ENCODE measurements at regions not wholly inside any gene's neighbourhood (a gene's known extent, or its start where the extent isn't known, plus 50 kb on each side); places are given as distances from the start of the nearest gene placed in this dataset.

DNA sequence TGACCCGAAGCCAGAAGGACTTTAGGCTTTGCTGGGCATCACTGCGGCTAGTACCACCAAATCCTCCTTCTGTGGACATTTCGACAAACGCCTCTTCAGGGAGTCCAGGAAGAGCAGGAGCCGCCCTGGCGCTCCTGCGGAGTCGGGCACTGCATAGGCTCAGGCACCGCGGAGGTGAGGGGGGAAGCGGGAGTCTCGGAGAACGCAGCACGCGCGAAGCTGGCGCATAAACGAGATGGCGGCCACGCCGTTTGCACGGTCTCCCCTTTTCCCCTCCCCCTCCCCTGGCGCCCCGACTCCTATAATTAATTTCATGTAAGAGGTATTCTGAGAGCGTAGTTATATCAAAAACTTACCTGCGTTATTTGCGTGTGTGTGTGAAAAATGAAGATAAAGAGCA, 137.8 kb upstream of the GAS1 start:
- no peak overlapping the region for H3K4me2 ChIP-seq (ENCODE audit: insufficient read depth, low read length)
- no peaks in the 10 kb centered on the region for H4K20me1 ChIP-seq (ENCODE audit: insufficient read depth, low read length)
- no peaks in the 10 kb centered on the region for H3K36me3 ChIP-seq (ENCODE audit: insufficient read depth, low read length)
- H3K4me1 ChIP-seq (ENCODE audit: insufficient read depth, low read length), result peaks cover 6% of the 10 kb centered on the region
- H3K27ac ChIP-seq (ENCODE audit: low read depth, low read length), result no peak overlapping the region
- no peaks in the 10 kb centered on the region for H3K79me2 ChIP-seq (ENCODE audit: insufficient read depth, low read length)
- no peak overlapping the region for H3K4me3 ChIP-seq (ENCODE audit: insufficient read depth, low read length)
- no peak for DNase-seq (ENCODE audit: insufficient read length, low spot score, missing footprints)
- peaks cover 1% of the 10 kb centered on the region for H3K9me3 ChIP-seq (ENCODE audit: low read depth, low read length)
- TF ChIP-seq, protein P1, sequence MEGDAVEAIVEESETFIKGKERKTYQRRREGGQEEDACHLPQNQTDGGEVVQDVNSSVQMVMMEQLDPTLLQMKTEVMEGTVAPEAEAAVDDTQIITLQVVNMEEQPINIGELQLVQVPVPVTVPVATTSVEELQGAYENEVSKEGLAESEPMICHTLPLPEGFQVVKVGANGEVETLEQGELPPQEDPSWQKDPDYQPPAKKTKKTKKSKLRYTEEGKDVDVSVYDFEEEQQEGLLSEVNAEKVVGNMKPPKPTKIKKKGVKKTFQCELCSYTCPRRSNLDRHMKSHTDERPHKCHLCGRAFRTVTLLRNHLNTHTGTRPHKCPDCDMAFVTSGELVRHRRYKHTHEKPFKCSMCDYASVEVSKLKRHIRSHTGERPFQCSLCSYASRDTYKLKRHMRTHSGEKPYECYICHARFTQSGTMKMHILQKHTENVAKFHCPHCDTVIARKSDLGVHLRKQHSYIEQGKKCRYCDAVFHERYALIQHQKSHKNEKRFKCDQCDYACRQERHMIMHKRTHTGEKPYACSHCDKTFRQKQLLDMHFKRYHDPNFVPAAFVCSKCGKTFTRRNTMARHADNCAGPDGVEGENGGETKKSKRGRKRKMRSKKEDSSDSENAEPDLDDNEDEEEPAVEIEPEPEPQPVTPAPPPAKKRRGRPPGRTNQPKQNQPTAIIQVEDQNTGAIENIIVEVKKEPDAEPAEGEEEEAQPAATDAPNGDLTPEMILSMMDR (IDR thresholded peaks at IDR 0.05; ENCODE audit: extremely low read depth, low read depth, low read length), result no peak
- no peak overlapping the region for H2AFZ ChIP-seq (ENCODE audit: low read length)
- H3K27me3 ChIP-seq (ENCODE audit: insufficient read depth, low read length), result peaks cover 3% of the 10 kb centered on the region

DNA sequence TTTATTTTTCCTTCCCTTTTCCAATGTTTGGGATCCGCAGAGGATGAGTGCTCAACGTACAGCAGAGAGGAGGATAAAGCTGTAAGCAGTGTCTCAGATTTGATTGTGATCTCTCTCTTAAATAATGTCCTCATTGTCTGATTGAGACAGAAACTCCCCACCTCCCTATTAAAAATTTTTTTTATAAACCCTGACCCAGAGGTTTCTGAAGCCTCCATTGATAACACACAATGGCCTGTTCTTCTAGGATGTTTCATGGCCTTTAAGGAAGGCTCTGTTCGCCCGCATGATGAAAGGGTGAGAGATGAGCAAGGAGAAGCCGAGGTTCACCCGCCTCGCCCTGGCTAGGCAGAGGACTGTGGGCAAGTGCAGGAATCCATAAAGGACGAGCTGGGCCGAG, 138.2 kb upstream of the GAS1 start:
- peaks cover 6% of the 10 kb centered on the region for H3K4me1 ChIP-seq (ENCODE audit: insufficient read depth, low read length)
- no peaks in the 10 kb centered on the region for H4K20me1 ChIP-seq (ENCODE audit: insufficient read depth, low read length)
- peaks cover 1% of the 10 kb centered on the region for H3K9me3 ChIP-seq (ENCODE audit: low read depth, low read length)
- DNase-seq (ENCODE audit: insufficient read length, low spot score, missing footprints), result no peak
- TF ChIP-seq, protein P1 (IDR thresholded peaks at IDR 0.05; ENCODE audit: extremely low read depth, low read depth, low read length), result no peak
- H3K79me2 ChIP-seq (ENCODE audit: insufficient read depth, low read length), result no peaks in the 10 kb centered on the region
- no peaks in the 10 kb centered on the region for H3K36me3 ChIP-seq (ENCODE audit: insufficient read depth, low read length)
- H3K4me2 ChIP-seq (ENCODE audit: insufficient read depth, low read length), result no peak overlapping the region
- no peak overlapping the region for H3K27ac ChIP-seq (ENCODE audit: low read depth, low read length)
- H3K4me3 ChIP-seq (ENCODE audit: insufficient read depth, low read length), result no peak overlapping the region
- H2AFZ ChIP-seq (ENCODE audit: low read length), result no peak overlapping the region
- H3K27me3 ChIP-seq (ENCODE audit: insufficient read depth, low read length), result peaks cover 3% of the 10 kb centered on the region

DNA sequence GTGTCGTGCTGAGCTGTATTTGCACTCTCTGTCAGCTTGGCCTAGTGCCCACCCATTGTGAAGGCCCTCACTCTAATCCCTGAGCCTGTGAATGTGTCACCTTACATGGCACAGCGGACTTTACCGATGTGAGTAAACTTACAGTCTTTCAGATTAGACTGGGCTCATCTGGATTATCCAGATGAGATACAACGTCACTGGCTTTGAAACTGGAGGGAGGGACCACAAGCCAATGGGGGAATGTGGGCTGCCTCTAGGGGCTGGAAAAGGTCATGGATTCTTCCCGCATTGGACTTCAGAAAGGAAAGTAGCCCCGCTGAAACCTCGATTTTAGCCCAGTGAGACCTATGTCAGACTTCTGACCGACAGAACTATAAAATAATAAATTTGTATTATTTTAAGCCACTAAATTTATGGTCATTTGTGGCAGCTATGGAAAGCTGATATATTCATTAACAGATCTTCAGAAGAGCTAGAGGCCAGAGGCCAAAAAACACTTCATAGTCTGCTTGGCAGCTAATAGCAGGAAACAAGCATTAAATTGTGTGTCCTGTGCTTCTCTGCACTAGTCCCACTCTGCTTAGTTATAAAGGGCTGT, 139.0 kb upstream of the GAS1 start:
- H2AFZ ChIP-seq (ENCODE audit: low read length), result no peak overlapping the region
- H3K4me1 ChIP-seq (ENCODE audit: insufficient read depth, low read length), result peaks cover under 1% of the 10 kb centered on the region
- H4K20me1 ChIP-seq (ENCODE audit: insufficient read depth, low read length), result no peaks in the 10 kb centered on the region
- TF ChIP-seq, protein P1 (IDR thresholded peaks at IDR 0.05; ENCODE audit: extremely low read depth, low read depth, low read length), result no peak
- H3K4me3 ChIP-seq (ENCODE audit: insufficient read depth, low read length), result no peak overlapping the region
- peaks cover 3% of the 10 kb centered on the region for H3K27me3 ChIP-seq (ENCODE audit: insufficient read depth, low read length)
- H3K4me2 ChIP-seq (ENCODE audit: insufficient read depth, low read length), result no peak overlapping the region
- H3K27ac ChIP-seq (ENCODE audit: low read depth, low read length), result no peak overlapping the region
- DNase-seq (ENCODE audit: insufficient read length, low spot score, missing footprints), result peak; percentile 55
- H3K9me3 ChIP-seq (ENCODE audit: low read depth, low read length), result peaks cover 1% of the 10 kb centered on the region
- H3K79me2 ChIP-seq (ENCODE audit: insufficient read depth, low read length), result no peaks in the 10 kb centered on the region
- no peaks in the 10 kb centered on the region for H3K36me3 ChIP-seq (ENCODE audit: insufficient read depth, low read length)

GRCh38 chr9:87087197-87087596, 139.9 kb upstream of the GAS1 start:
- Histone ChIP-seq H3K4me3 (ENCODE audit: insufficient read depth, low read length) (no peak overlapping the region), H3K36me3 (ENCODE audit: insufficient read depth, low read length) (no peaks in the 10 kb centered on the region), H3K27me3 (ENCODE audit: insufficient read depth, low read length) (peaks cover 3% of the 10 kb centered on the region), H3K9me3 (ENCODE audit: low read depth, low read length) (peaks cover 1% of the 10 kb centered on the region), H3K4me2 (ENCODE audit: insufficient read depth, low read length) (no peak overlapping the region), H3K27ac (ENCODE audit: low read depth, low read length) (no peak overlapping the region), H3K4me1 (ENCODE audit: insufficient read depth, low read length) (no peaks in the 10 kb centered on the region), H4K20me1 (ENCODE audit: insufficient read depth, low read length) (no peaks in the 10 kb centered on the region), H2AFZ (ENCODE audit: low read length) (no peak overlapping the region), H3K79me2 (ENCODE audit: insufficient read depth, low read length) (no peaks in the 10 kb centered on the region)
- TF ChIP-seq, protein P1 (IDR thresholded peaks at IDR 0.05; ENCODE audit: extremely low read depth, low read depth, low read length), result no peak
- no peak for DNase-seq (ENCODE audit: insufficient read length, low spot score, missing footprints)

Measured in osteoblast (primary cell).